Thoracic aorta (tissue), 2 donors: ENCODE measurements at regions not wholly inside any gene's neighbourhood (a gene's known extent, or its start where the extent isn't known, plus 50 kb on each side); places are given as distances from the start of the nearest gene placed in this dataset.

Source experiments
- ATAC-seq: fragments of 150-250 bp; one replicate; pipeline ENCODE4 v1.8.0; 2017; ENCODE audit warnings: low read depth; ENCODE audit not compliant: insufficient number of reproducible peaks, low FRiP score
- DNase-seq: peaks from one replicate; pipeline ENCODE4 v3.0.0-alpha.2; 2020; ENCODE audit warnings: low spot score
- H3K27ac ChIP-seq, 2 donors: fragments of 200-600 bp; sonication (generic); 1 replicate in 1 of 2; 2 replicates in 1 of 2; pipeline ENCODE4 v1.5.1; 2016; ENCODE audit warnings: mild to moderate bottlenecking in 2 of 2, moderate library complexity in 2 of 2
- H3K27me3 ChIP-seq: fragments of 200-600 bp; sonication (generic); replicated peaks from 2 replicates; pipeline ENCODE4 v1.6.0; 2016; ENCODE audit warnings: mild to moderate bottlenecking; ENCODE audit not compliant: insufficient read depth
- H3K36me3 ChIP-seq: fragments of 200-600 bp; sonication (generic); one replicate; pipeline ENCODE4 v1.5.1; 2016
- H3K4me1 ChIP-seq, 2 donors: fragments of 200-600 bp; sonication (generic); 1 replicate in 1 of 2; 2 replicates in 1 of 2; pipeline versions ENCODE4 v1.5.1 to v1.6.0; 2016; ENCODE audit warnings: low read depth in 2 of 2, mild to moderate bottlenecking in 1 of 2; ENCODE audit not compliant: control insufficient read depth in 1 of 2
- H3K4me3 ChIP-seq: fragments of 200-600 bp; sonication (generic); 2 replicates; pipeline ENCODE4 v1.5.1; 2016; ENCODE audit warnings: mild to moderate bottlenecking
- H3K9me3 ChIP-seq: fragments of 200-600 bp; sonication (generic); 2 replicates; pipeline ENCODE4 v1.5.1; 2016
- TF ChIP-seq, protein P1 (sequence below): fragments of 200-600 bp; sonication (generic); IDR thresholded peaks from one replicate; pipeline ENCODE4 v1.5.1; 2019; ENCODE audit warnings: antibody characterized with exemption

DNA sequence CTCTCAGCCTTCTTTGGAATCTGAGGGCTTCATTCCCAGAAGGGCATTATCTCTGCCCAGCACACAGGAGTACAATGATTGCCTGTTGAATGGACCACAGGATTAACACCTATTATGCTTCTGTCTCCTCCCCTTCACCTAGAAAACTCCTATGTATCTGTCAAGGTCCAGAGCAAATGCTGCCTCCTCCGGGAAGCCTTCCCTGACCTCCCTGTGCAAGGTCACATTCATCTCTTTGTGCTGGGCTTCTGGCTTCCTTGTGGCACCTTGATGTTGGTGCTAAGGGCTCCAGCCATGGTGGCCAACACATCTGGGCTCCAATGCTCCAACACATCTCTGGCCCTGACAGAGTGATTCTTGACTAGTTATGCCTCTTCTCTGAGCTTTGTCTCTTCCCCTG lies 49.9 kb upstream of the ATP2B2 start:
- Histone ChIP-seq H3K27me3 (no peaks in the 10 kb centered on the region), H3K4me3 (no peak overlapping the region), H3K9me3 (no peaks in the 10 kb centered on the region), H3K4me1 (no peaks in the 10 kb centered on the region), H3K27ac (no peak overlapping the region), H3K36me3 (no peaks in the 10 kb centered on the region)
- DNase-seq: no peak
- no peak for ATAC-seq
- TF ChIP-seq, protein P1, sequence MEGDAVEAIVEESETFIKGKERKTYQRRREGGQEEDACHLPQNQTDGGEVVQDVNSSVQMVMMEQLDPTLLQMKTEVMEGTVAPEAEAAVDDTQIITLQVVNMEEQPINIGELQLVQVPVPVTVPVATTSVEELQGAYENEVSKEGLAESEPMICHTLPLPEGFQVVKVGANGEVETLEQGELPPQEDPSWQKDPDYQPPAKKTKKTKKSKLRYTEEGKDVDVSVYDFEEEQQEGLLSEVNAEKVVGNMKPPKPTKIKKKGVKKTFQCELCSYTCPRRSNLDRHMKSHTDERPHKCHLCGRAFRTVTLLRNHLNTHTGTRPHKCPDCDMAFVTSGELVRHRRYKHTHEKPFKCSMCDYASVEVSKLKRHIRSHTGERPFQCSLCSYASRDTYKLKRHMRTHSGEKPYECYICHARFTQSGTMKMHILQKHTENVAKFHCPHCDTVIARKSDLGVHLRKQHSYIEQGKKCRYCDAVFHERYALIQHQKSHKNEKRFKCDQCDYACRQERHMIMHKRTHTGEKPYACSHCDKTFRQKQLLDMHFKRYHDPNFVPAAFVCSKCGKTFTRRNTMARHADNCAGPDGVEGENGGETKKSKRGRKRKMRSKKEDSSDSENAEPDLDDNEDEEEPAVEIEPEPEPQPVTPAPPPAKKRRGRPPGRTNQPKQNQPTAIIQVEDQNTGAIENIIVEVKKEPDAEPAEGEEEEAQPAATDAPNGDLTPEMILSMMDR: no peak

DNA sequence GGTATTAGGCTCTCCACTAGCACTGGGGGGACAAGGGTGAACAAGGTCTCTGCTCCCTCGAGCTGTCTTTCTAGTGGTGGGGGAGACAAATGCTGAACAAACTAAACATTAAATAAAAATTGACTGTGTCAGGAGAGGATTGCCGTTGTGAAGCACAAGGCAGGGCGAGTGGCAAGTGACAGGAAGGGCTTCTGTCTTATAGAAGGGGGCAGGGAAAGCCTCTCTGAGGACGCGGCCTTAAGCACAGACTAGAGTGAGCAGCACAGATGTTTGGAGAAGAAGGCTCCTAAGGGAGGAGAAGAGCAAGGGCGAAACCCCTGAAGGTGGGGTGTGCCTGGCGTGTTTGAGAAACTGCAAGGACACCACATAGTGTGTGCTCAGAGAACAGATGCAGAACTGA lies 50.9 kb upstream of the ATP2B2 start:
- TF ChIP-seq, protein P1: no peak
- H3K4me3 ChIP-seq: no peak overlapping the region
- no peaks in the 10 kb centered on the region for H3K4me1 ChIP-seq
- H3K27me3 ChIP-seq: no peaks in the 10 kb centered on the region
- H3K36me3 ChIP-seq: no peaks in the 10 kb centered on the region
- H3K9me3 ChIP-seq: no peaks in the 10 kb centered on the region
- no peak for ATAC-seq
- no peak overlapping the region for H3K27ac ChIP-seq
- DNase-seq: no peak

DNA sequence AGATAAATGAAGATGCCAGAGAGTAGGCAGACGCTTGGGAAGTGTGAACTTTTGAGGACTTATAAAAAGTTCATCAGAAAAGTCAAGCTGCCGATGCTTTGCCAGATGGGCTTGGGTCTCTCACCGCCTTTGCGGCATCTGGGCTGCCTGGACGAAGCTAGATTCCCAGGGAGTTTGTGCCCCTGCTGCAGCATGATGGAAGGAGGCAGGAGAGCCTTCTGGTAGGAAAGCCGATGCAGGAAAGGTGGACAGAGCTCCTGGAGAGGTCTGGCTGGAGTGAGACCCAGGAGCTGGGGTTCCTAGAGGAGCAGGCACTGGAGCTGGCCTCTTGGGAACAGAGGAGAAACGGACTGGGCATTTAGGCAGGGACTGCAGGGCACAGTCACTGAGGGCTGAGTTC lies 51.9 kb upstream of the ATP2B2 start:
- Histone ChIP-seq H3K27me3 (no peaks in the 10 kb centered on the region), H3K27ac (no peak overlapping the region), H3K4me3 (no peak overlapping the region), H3K9me3 (no peaks in the 10 kb centered on the region), H3K36me3 (no peaks in the 10 kb centered on the region), H3K4me1 (no peaks in the 10 kb centered on the region)
- ATAC-seq (no peak), DNase-seq (no peak)
- TF ChIP-seq, protein P1: no peak

DNA sequence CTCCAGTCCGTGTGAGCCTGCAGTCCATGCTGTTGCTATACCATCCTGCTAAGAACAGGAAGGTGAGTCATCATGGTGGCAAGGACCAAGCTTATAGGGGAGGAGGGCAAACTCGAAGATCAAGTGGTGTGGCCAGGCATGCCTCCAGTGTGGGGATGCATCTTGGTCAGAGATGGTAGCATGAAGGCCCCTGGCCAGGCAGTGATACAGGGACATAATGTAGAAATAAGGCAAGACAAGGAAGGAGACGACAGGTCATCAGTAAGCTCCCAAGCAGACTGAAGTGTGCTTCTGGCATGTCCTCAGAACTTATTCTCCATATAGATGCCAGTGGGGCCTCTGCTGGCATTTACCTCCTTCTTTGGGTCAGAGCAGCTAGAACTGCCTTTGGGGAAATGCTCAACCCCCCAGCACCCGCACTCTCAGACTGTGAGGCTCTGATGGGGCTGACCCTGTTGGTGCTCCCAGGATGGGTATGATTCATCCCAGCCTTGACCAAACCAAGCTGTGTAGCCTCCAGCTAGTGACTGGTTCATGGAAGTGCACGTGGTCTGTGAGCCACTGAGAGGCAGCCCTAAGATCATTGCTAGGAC lies 52.5 kb upstream of the ATP2B2 start:
- H3K4me1 ChIP-seq: no peaks in the 10 kb centered on the region
- DNase-seq (no peak), ATAC-seq (no peak)
- no peaks in the 10 kb centered on the region for H3K9me3 ChIP-seq
- no peaks in the 10 kb centered on the region for H3K36me3 ChIP-seq
- no peaks in the 10 kb centered on the region for H3K27me3 ChIP-seq
- H3K27ac ChIP-seq: no peak overlapping the region
- TF ChIP-seq, protein P1: no peak
- H3K4me3 ChIP-seq: no peak overlapping the region

DNA sequence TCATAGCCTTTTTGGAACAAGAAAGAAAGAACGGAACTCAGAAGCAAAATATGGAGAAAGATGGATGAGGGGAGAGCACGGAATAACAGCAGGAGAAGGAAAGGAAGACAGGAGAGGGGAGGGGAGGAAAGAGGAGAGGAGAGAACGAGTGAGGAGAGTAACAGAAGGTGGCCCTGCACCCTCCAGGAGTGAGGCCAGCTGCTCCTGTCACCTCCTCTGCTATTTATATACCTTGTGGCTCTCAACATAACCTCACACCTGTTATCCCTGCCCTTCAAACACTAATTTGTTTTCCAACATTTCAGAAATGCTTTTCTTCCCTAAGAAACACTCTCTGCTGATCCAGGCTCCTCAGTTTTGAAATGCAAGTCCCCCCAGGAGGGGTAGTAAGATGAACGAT lies 53.4 kb upstream of the ATP2B2 start:
- TF ChIP-seq, protein P1: no peak

More for the DNA sequence above, 53.4 kb upstream of the ATP2B2 start:
- no peaks in the 10 kb centered on the region for H3K36me3 ChIP-seq
- no peaks in the 10 kb centered on the region for H3K27me3 ChIP-seq
- H3K9me3 ChIP-seq: no peaks in the 10 kb centered on the region
- ATAC-seq (no peak), DNase-seq (no peak)
- no peaks in the 10 kb centered on the region for H3K4me1 ChIP-seq
- no peak overlapping the region for H3K4me3 ChIP-seq
- no peak overlapping the region for H3K27ac ChIP-seq
